HG03565 (cell line): ENCODE measurements at regions not wholly inside any gene's neighbourhood (a gene's known extent, or its start where the extent isn't known, plus 50 kb on each side); places are given as distances from the start of the nearest gene placed in this dataset.
"Not testable (repeated sequence)": the region's sequence is repeated elsewhere in the genome, so short reads cannot be mapped to it uniquely, and the experiment has no call there.

Source experiments
- ATAC-seq: cut with Tn5 transposase; IDR thresholded peaks from one replicate; pipeline ENCODE4 v1.9.1; 2021; ENCODE audit warnings: mild to moderate bottlenecking, moderate library complexity; ENCODE audit not compliant: unreplicated experiment

- no peak for ATAC-seq
These were observed 191.3 kb upstream of the KCNJ3 start for GRCh38 chr2:154507186-154507585.

- no peak for ATAC-seq
These were observed 179.6 kb upstream of the KCNJ3 start for GRCh38 chr2:154518872-154519271.

- not testable (repeated sequence) for ATAC-seq
These were observed 177.5 kb upstream of the KCNJ3 start for GRCh38 chr2:154520951-154521350.

GRCh38 chr2:154526234-154526633 is 172.3 kb upstream of the KCNJ3 start:
- ATAC-seq: no peak

- ATAC-seq: no peak
These were observed 170.5 kb upstream of the KCNJ3 start for GRCh38 chr2:154527962-154528361.

GRCh38 chr2:154532004-154532403 is 166.5 kb upstream of the KCNJ3 start:
- no peak for ATAC-seq

GRCh38 chr2:154532763-154533162 is 165.7 kb upstream of the KCNJ3 start:
- no peak for ATAC-seq

- no peak for ATAC-seq
These were observed 165.1 kb upstream of the KCNJ3 start for GRCh38 chr2:154533300-154533940.

GRCh38 chr2:154537024-154537423 is 161.5 kb upstream of the KCNJ3 start:
- peak; percentile 53 for ATAC-seq

GRCh38 chr2:154537843-154538450 is 160.5 kb upstream of the KCNJ3 start:
- ATAC-seq: no peak

GRCh38 chr2:154546341-154546740 is 152.2 kb upstream of the KCNJ3 start:
- ATAC-seq: no peak

- ATAC-seq: no peak
These were observed 148.6 kb upstream of the KCNJ3 start for GRCh38 chr2:154549869-154550268.

GRCh38 chr2:154551649-154552048 is 146.8 kb upstream of the KCNJ3 start:
- ATAC-seq: no peak

- ATAC-seq: no peak
These were observed 144.4 kb upstream of the KCNJ3 start for GRCh38 chr2:154554046-154554445.

- no peak for ATAC-seq
These were observed 142.8 kb upstream of the KCNJ3 start for GRCh38 chr2:154555710-154556109.

- ATAC-seq: no peak
These were observed 142.3 kb upstream of the KCNJ3 start for GRCh38 chr2:154556146-154556545.

GRCh38 chr2:154556607-154557006 is 141.9 kb upstream of the KCNJ3 start:
- no peak for ATAC-seq

GRCh38 chr2:154557906-154558305 is 140.6 kb upstream of the KCNJ3 start:
- no peak for ATAC-seq

GRCh38 chr2:154565433-154565832 is 133.1 kb upstream of the KCNJ3 start:
- no peak for ATAC-seq

GRCh38 chr2:154568413-154568812 is 130.1 kb upstream of the KCNJ3 start:
- ATAC-seq: no peak

GRCh38 chr2:154570501-154570900 is 128.0 kb upstream of the KCNJ3 start:
- no peak for ATAC-seq

- not testable (repeated sequence) for ATAC-seq
These were observed 121.8 kb upstream of the KCNJ3 start for GRCh38 chr2:154576699-154577098.

- ATAC-seq: no peak
These were observed 121.1 kb upstream of the KCNJ3 start for GRCh38 chr2:154577390-154577789.
